ACHN (cell line): ENCODE measurements at regions not wholly inside any gene's neighbourhood (a gene's known extent, or its start where the extent isn't known, plus 50 kb on each side); places are given as distances from the start of the nearest gene placed in this dataset.
"Not testable (repeated sequence)": the region's sequence is repeated elsewhere in the genome, so short reads cannot be mapped to it uniquely, and the experiment has no call there.

ENCODE experiments used
- DNase-seq: peaks from one replicate; pipeline ENCODE4 v3.0.0-alpha.2; 2015
- in situ Hi-C: cut with HindIII; loops from 2 replicates; pipeline ENCODE4 v1.10.0; 2017; ENCODE audit warnings: low sequenced_read_pairs, low pct_ligation_motif_present, low pct_unique_long_range_greater_than_20kb

DNA sequence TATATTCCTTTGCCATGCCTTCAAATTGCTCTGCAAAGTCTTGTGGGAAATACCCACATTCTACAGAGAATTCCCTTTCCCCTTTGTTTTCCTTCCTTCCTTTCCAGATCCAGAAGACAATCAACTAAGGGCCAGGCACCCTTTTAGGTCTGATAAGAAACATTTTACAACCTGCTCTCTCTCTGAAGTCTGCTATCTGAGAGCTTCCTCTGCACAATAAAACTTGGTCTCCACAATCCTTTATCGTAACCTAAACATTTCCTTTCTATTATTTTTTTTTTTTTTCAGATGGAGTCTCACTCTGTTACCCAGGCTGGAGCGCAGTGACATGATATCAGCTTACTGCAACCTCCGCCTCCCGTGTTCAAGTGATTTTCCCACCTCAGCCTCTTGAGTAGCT lies 893.3 kb upstream of the NXPH2 start:
- DNase-seq, in situ Hi-C loops: not testable (repeated sequence)

GRCh38 chr2:139669675-139670074 lies 889.5 kb upstream of the NXPH2 start:
- in situ Hi-C loops, result no loop called here
- DNase-seq, result no peak

DNA sequence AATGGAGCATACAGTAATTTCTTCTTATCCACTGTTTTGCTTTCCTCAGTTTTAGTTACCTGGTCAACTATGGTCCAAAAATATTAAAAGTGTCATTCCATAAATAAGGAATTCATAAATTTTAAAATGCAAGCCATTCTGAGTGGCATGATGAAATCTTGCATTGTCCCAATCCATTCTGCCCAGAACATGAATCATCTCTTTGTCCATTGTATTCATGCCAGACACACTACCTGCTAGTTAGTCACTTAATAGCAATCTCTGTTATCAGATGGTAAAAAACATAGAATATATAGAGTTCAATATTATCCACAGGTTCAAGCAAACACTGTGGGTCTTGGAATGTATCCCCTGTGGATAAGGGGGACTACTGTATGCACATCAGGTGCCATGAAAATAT lies 872.2 kb upstream of the NXPH2 start:
- in situ Hi-C loops, result no loop called here
- DNase-seq, result no peak

DNA sequence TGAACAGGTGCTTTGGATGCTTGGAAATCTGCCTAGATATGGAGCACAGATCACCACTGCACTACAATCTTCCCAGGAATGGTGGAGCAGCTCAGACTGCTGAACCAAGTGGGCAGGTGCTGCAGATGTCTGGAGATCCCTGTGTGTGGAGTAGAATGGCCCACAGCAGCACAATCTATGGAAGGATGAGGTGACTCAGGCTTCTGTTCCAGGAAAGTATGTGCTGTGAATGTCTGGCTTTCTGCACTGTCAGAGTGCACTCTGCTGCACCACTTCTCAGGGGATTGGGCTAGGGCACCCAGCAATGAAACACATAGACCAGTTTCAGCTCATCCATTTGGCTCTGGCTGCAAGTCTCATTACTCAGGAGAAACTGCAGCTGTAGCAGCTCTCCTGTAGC lies 865.4 kb upstream of the NXPH2 start:
- in situ Hi-C loops, result no loop called here
- DNase-seq, result no peak

DNA sequence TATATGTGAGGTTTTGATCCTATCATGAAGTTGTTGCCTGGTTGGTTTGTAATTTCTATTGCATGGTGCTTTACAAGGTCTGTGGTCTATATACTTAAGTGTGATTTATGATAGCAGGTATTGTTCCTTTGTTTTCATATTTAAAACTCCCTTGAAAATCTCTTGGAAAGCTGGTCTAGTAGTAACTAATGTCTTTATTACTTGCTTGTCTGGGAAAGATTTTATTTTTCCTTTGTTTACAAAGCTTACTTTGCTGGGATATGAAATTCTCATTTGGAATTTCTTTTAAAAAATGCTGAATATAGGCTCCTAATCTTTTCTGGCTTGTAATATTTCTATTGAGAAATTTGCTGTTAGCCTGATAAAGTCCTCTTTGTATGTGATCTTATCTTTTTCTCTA lies 862.9 kb upstream of the NXPH2 start:
- no peak for DNase-seq
- in situ Hi-C loops, result no loop called here

DNA sequence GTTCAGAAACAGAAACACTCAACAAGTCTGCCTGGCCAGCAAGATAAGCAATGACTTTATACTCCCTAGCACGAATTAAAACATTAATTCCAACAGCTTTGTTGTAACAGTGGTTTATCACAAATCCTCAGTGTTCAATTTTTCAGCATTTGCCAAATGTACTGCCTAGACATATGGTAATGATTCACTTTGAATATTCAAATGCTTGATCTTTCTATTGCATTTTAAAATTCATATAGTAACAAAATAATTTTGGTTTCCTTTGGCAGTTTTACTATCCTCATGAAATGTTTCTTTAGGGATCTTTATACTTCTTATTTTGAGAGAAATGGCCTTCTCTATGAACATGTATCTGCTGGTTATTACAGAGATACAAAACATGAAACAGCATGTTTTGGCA lies 851.8 kb upstream of the NXPH2 start:
- in situ Hi-C loops, result no loop called here
- DNase-seq, result no peak

DNA sequence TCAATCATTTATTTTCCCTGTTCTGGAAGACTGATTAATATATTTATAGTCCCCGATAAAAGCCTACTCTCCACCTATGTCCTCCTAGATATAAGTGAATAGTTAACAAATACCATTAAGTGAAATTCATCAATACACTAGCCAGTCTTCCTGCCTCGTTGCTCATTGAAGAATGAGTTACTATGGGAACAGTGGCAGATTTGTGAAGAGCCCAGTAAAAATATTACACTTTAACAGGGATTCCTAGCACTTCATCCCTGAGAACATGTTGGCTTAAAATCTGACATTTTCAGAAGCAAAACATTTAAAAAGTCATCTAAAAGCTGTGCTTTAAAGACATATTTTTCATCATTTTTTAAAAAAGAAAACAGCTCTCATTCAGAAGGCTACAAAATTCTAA lies 848.7 kb upstream of the NXPH2 start:
- in situ Hi-C loops, result no loop called here

GRCh38 chr2:139626128-139626527 lies 845.9 kb upstream of the NXPH2 start:
- no peak for DNase-seq
- in situ Hi-C loops, result no loop called here

More for the DNA sequence above, 848.7 kb upstream of the NXPH2 start:
- no peak for DNase-seq

DNA sequence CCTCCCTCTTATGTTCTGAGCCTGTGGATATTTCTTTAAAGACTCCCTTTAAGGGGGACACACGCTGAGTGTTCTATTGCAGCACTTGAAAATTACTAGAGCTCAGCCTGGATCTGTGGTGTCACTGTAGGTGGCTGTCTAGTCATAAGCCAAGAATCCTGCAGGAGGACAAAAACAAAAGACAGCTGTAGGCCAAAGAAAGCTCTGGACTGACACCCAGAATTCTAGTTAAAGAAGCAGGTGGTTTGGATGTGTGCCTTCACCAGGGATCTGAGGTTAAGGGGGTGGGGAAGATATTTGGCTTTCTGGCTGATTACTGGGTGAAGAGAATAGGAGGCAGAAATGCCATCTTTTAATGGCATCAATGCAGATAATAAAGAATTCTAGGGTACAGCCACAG lies 842.5 kb upstream of the NXPH2 start:
- in situ Hi-C loops, result no loop called here
- no peak for DNase-seq

DNA sequence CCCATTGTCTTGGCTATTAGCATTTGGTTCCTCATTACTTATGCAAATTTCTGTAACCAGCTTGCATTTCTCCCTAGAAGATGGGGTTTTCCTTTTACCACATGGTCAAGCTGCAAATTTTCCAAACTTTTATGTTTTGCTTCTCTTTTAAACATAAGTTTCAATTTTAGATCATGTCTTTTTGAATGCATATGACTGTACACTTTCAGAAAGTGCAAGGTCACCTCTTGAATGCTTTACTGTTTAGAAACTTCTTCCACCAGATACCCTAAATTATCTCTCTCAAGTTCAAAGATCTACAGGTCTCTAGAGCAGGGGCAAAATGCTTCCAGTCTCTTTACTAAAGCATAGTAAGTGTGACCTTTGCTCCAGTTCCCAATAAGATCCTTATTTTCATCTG lies 837.6 kb upstream of the NXPH2 start:
- in situ Hi-C loops, result no loop called here
- DNase-seq, result no peak

GRCh38 chr2:139613264-139613663 lies 833.1 kb upstream of the NXPH2 start:
- in situ Hi-C loops, result no loop called here
- DNase-seq, result no peak

DNA sequence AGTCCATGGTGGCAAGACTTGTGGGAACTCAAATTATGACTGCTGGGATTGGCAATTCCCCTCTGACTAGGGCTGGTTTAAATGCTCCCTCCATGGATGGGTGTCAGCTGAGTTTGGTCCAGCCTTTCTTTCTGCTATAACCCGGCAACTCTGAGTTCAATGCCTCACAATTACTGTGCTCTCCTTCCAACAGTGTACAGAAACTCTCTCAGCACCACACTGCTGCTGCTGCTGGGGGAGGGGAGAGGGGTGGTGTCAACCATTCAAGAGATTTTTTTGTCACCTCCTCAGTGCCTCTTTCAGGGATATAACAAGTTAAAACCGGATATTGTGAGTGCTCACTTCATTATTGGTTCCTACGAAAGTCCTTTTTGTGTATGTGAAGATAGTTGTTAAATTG lies 830.3 kb upstream of the NXPH2 start:
- in situ Hi-C loops, result no loop called here
- no peak for DNase-seq

GRCh38 chr2:139609109-139609508 lies 828.9 kb upstream of the NXPH2 start:
- in situ Hi-C loops, result no loop called here
- DNase-seq, result no peak

GRCh38 chr2:139605668-139606067 lies 825.5 kb upstream of the NXPH2 start:
- in situ Hi-C loops, result no loop called here
- no peak for DNase-seq

DNA sequence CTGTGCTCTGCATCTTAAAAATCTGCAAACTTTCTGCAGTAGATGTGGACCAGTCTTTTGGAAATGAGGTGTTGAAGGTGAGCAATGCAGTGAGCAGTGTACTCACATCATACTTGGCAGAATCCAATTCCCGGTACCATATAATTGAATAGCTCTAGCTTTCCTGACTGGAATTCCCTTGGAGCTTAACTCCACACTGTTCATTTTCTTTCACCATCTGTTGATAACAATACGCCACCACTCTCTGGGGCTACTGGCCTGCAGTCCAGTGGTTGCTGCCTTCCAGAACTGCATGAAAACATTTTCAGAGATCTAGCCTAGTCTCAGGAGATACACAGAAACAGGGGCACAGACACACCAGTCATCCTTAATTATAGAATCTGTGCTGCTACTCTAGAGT lies 820.0 kb upstream of the NXPH2 start:
- no peak for DNase-seq
- in situ Hi-C loops, result no loop called here

GRCh38 chr2:139585101-139585500 lies 804.9 kb upstream of the NXPH2 start:
- no peak for DNase-seq
- in situ Hi-C loops, result no loop called here

DNA sequence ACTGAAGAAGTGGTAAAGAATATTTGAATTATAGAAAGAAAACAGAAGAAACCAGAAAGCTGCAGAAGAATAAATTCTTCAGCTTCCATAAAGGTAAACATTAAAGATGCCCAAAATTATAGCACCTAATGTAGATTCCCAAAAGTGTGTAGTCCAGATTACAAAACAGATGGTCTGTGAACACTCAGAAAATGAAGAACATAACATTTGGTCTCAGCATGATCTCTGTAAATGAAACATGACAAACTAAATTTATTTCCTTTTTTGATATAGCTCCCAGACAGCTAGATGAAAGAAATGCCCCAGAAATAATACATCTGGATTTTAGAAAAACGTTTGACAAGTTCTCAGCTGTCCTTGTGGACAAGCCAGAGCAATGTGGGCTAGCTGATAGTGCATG lies 794.2 kb upstream of the NXPH2 start:
- in situ Hi-C loops, result no loop called here
- DNase-seq, result no peak

GRCh38 chr2:139556789-139557188 lies 776.6 kb upstream of the NXPH2 start:
- DNase-seq, result no peak
- in situ Hi-C loops, result no loop called here

GRCh38 chr2:139550873-139551272 lies 770.7 kb upstream of the NXPH2 start:
- in situ Hi-C loops, result no loop called here
- no peak for DNase-seq

DNA sequence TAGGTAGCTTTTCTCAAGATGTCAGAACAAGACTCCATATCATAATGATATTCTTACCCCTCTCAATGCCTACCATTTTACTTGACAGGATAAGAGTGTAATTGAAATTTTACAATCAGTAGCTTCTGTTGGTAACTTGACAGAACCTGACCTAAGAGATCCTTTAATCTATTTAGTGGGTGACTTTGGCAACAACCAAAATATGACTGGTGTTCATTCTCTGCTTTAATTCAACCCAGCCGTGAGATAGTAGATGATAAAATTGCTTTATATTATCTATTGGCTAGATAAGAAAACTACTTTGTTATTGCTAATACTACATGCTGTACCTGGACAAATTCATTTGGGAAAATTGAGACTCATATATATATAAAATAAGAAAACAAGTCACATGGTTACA lies 770.2 kb upstream of the NXPH2 start:
- in situ Hi-C loops, result no loop called here
- no peak for DNase-seq

DNA sequence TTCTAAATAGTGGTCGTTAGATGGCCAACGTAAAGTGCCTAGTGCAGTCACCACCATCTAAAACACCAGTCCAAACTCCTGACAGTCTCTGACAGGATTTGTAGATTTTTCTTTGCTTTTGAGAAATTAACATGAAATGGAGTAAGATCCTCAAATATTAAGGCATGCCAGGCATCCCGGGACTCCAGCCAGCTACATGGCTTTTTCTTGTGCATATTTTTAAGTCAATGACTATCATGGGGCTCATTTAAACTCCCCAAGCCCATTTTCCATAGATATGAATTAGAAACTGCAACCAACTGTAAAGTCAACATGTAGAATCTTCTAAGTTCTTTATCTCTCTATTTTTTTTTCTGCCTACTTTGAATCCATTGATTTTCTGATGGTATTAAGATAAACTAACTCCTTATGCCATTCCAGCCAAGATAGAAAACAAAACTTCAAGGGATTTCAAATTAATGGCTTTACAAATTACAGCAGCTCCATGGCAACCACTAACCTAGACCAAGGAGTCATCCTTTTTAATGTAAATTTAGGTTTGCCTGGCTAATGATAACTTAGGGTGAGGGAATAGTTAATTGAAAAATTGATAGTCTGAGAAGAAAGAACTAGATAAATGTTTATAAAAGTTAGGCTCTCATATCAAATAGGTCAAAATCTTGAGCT lies 764.1 kb upstream of the NXPH2 start:
- in situ Hi-C loops, result no loop called here
- no peak for DNase-seq
